ENCODE measurements at regions not wholly inside any gene's neighbourhood (a gene's known extent, or its start where the extent isn't known, plus 50 kb on each side); places are given as distances from the start of the nearest gene placed in this dataset.

DNA sequence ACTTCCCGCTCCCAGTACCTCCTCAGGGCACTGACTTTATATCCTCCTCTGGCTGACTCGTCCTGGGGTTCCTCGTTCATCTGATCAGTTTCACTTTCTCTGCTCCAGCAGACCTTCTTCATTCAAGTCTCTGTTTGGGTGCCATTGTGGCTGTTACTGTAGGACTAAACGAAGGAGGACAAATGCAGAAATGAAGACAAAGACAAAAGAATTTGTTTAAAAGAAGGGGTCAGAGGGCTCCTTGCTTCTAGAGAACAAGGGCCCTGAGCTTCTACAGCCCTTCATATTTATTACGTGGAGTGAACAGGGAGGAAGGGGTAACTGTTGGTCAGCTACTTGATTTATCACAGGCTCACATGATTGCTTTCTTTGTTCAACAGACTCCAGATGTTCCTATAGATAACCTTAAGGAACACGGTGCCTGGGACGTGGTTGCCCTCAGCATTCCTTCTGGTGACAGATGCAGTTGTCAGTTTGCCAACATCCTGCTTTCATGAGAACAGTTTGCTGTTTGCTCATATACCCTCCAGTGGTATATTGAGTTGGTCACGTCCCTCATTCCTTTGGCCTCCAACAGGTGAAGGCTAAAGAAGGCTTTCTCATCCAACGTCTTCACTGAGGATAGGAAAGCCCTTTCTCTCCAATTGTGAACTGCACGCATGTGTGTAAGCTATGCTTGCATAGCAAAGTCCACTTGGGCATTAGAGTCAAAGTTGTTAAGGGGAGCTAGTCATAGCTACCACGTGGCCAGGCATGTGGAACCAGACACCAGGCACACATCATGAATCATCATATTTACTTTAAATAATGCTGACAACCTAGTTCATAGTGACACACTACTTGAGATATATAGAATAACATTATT lies 69.1 kb upstream of the BTN3A2 start:
- Histone ChIP-seq H3K9me3 (no peaks in the 10 kb centered on the region), H3K27ac (peak overlapping the region in 1 of 12 donors; percentile 68), H3K4me3 (no peak overlapping the region), H3K4me1 (peaks cover 0 to 10% (median 0%) of the 10 kb centered on the region in 12 donors), H3K36me3 (no peaks in the 10 kb centered on the region), H3K27me3 (peaks cover 0 to 28% (median 0%) of the 10 kb centered on the region in 9 donors)
- 63 to 73% (median 69%) methylated on average over 11 of the region's 11 CpGs for WGBS, 4 donors
- DNase-seq (no peak), ATAC-seq (no peak)
- TF ChIP-seq POLR2A (IDR thresholded peaks at IDR 0.05), result no peak
- TF ChIP-seq CTCF (IDR thresholded peaks at IDR 0.05), result no peak
- intact Hi-C loops (cut with DNase I), result no loop called here

GRCh38 chr6:26296556-26296856 lies 68.5 kb upstream of the BTN3A2 start:
- ATAC-seq (no peak), DNase-seq (no peak)
- no peak for TF ChIP-seq POLR2A (IDR thresholded peaks at IDR 0.05)
- TF ChIP-seq CTCF (IDR thresholded peaks at IDR 0.05), result no peak
- Histone ChIP-seq H3K27me3 (peaks cover 0 to 30% (median 0%) of the 10 kb centered on the region in 9 donors), H3K27ac (no peak overlapping the region), H3K36me3 (no peaks in the 10 kb centered on the region), H3K4me1 (peaks cover 0 to 10% (median 0%) of the 10 kb centered on the region in 12 donors), H3K4me3 (no peak overlapping the region), H3K9me3 (no peaks in the 10 kb centered on the region)
- intact Hi-C loops (cut with DNase I), result no loop called here
- WGBS, 4 donors, result 86 to 94% (median 89%) methylated on average over 2 of the region's 2 CpGs

DNA sequence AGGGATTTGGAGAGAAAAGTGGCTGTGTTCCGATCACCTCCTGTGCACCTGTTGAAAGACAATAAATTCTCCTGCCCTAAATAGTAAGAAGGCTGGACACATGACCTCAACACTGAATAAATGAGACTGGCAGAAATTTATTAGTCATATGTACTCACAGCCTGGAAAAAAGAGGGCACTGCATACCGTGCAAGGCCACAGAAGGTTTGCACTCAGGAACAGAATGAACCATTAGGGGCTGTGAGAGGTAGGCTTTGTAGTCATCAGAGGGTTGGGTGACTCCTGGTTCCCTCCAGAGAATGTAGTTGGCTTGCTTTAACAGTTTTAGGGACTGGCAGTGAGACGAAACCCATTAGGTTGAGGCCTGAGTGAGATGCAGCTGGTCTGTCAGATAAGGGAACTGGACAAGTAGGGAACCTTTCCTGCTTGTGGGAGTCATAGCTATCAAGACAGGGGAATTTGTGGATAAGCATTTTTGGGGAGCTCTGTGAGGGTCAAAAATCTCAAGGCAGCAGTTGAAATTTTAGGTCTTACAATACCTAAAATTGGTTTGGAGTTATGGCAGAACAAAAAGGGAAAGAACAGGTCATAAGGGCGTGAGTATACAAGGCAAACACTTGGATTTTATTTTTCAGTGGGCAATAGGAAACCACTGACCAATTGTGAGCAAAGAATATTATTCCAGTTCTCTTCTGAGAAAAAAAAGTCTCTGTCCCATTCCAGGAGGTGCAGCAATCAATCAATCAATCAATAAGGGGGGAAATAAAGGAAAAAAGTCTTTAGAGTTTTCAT lies 67.9 kb upstream of the BTN3A2 start:
- DNase-seq (no peak), ATAC-seq (no peak)
- Histone ChIP-seq H3K4me1 (peaks cover 0 to 10% (median 0%) of the 10 kb centered on the region in 12 donors), H3K36me3 (no peaks in the 10 kb centered on the region), H3K4me3 (no peak overlapping the region), H3K27me3 (peaks cover 0 to 30% (median 0%) of the 10 kb centered on the region in 9 donors), H3K27ac (no peak overlapping the region), H3K9me3 (no peaks in the 10 kb centered on the region)
- WGBS, 4 donors, result 80 to 86% (median 85%) methylated on average over 4 of the region's 4 CpGs
- TF ChIP-seq CTCF (IDR thresholded peaks at IDR 0.05), result no peak
- no peak for TF ChIP-seq POLR2A (IDR thresholded peaks at IDR 0.05)
- intact Hi-C loops (cut with DNase I), result no loop called here
